ENCODE measurements at regions not wholly inside any gene's neighbourhood (a gene's known extent, or its start where the extent isn't known, plus 50 kb on each side); places are given as distances from the start of the nearest gene placed in this dataset.

- Histone ChIP-seq H3K9me3 (no peaks in the 10 kb centered on the region), H3K4me1 (peaks cover 8 to 63% (median 39%) of the 10 kb centered on the region in 4 donors), H3K27ac (no peak overlapping the region), H3K36me3 (no peaks in the 10 kb centered on the region), H3K27me3 (no peaks in the 10 kb centered on the region), H3K4me3 (no peak overlapping the region)
- DNase-seq = no peak
- intact Hi-C loops (cut with DNase I; ENCODE audit: low total_unique reads) = no loop called here
- no peak for TF ChIP-seq CTCF (IDR thresholded peaks at IDR 0.05)
Measured at GRCh38 chr3:8446845-8447244, 54.8 kb upstream of the LMCD1 start.

GRCh38 chr3:8450618-8451017 lies 51.0 kb upstream of the LMCD1 start:
- Histone ChIP-seq H3K27ac (peak overlapping the region; percentile 56 to 62), H3K4me1 (peaks cover 4 to 47% (median 10%) of the 10 kb centered on the region in 4 donors), H3K9me3 (no peaks in the 10 kb centered on the region), H3K27me3 (no peaks in the 10 kb centered on the region), H3K36me3 (no peaks in the 10 kb centered on the region), H3K4me3 (no peak overlapping the region)
- DNase-seq = no peak
- intact Hi-C loops (cut with DNase I; ENCODE audit: low total_unique reads) = loop anchor here (10.0 kb wide), 1 partner anchor 54 kb away; the partner anchor contains the start of gene LMCD1
- no peak for TF ChIP-seq CTCF (IDR thresholded peaks at IDR 0.05)

- no peaks in the 10 kb centered on the region for H3K27me3 ChIP-seq
- H3K9me3 ChIP-seq = no peaks in the 10 kb centered on the region
- TF ChIP-seq CTCF (IDR thresholded peaks at IDR 0.05) = no peak
- no peak for DNase-seq
- peak overlapping the region; percentile 56 to 62 for H3K27ac ChIP-seq
- no peaks in the 10 kb centered on the region for H3K36me3 ChIP-seq
- H3K4me3 ChIP-seq = no peak overlapping the region
- intact Hi-C loops (cut with DNase I; ENCODE audit: low total_unique reads) = loop anchor here (10.0 kb wide), 1 partner anchor 53 kb away; the partner anchor contains the start of gene LMCD1
- H3K4me1 ChIP-seq = peaks cover 0 to 50% (median 19%) of the 10 kb centered on the region in 4 donors
Measured at GRCh38 chr3:8451696-8452095, 49.9 kb upstream of the LMCD1 start.
